Activated CD4-positive, alpha-beta T cell treated with anti-CD3 and anti-CD28 coated beads, Interleukin-2, amount 10 ng/mL, durations not matched to agents 7 days and 5 days (primary cell): ENCODE measurements at regions not wholly inside any gene's neighbourhood (a gene's known extent, or its start where the extent isn't known, plus 50 kb on each side); places are given as distances from the start of the nearest gene placed in this dataset.
"Not testable (repeated sequence)": the region's sequence is repeated elsewhere in the genome, so short reads cannot be mapped to it uniquely, and the experiment has no call there.

Experiments
- CTCF ChIA-PET: fragments of 350-600 bp; sonication (Branson Sonifier 250); formaldehyde crosslinking; loops from one replicate; lab custom pipeline; 2021; ENCODE audit warnings: antibody characterized with exemption; lab: Charles Lee
- POLR2A ChIA-PET: fragments of 350-600 bp; sonication (Branson Sonifier 250); formaldehyde crosslinking; loops from one replicate; lab custom pipeline; 2021; ENCODE audit warnings: antibody characterized with exemption; lab: Charles Lee
- DNase-seq: peaks from one replicate; pipeline ENCODE4 v3.0.0-alpha.2; 2020
- H3K27ac Mint-ChIP-seq: one replicate; pipeline ENCODE4 v1.8.0; 2021; ENCODE audit warnings: mild to moderate bottlenecking, moderate library complexity, mixed read lengths
- H3K27me3 Mint-ChIP-seq: one replicate; pipeline ENCODE4 v1.8.0; 2021; ENCODE audit warnings: mixed read lengths
- H3K36me3 Mint-ChIP-seq: one replicate; pipeline ENCODE4 v1.8.0; 2021; ENCODE audit warnings: low read depth, mixed read lengths
- H3K4me1 Mint-ChIP-seq: one replicate; pipeline ENCODE4 v1.8.0; 2021; ENCODE audit warnings: mixed read lengths
- H3K4me3 Mint-ChIP-seq: one replicate; pipeline ENCODE4 v1.8.0; 2021; ENCODE audit warnings: mild to moderate bottlenecking, moderate library complexity, mixed read lengths
- H3K9me3 Mint-ChIP-seq: one replicate; pipeline ENCODE4 v1.8.0; 2021; ENCODE audit warnings: mixed read lengths

DNA sequence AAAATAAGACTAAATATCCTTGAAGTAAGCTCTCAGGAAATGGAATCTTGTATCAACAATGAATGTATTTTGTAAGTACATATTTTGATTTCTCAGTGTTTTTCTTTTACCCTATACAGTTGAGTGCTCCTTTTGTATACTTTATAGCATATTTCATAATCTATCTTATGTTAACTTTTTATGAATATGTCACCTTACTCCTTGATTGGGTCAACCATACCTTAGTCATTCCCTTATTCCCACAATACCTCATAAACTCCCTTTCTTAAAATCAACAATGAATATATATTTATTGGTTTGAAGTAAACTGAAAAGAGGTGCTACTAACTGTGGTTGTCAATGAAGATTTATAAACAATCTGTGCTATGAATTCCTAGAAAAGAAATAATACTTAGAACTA lies 686.2 kb downstream of the METTL15 start:
- CTCF ChIA-PET: no interaction called here
- H3K4me1 Mint-ChIP-seq: no peaks in the 10 kb centered on the region
- H3K27ac Mint-ChIP-seq: no peak overlapping the region
- no peaks in the 10 kb centered on the region for H3K27me3 Mint-ChIP-seq
- POLR2A ChIA-PET: no interaction called here
- DNase-seq: no peak
- H3K36me3 Mint-ChIP-seq: no peaks in the 10 kb centered on the region
- H3K4me3 Mint-ChIP-seq: no peak overlapping the region
- peaks cover 12% of the 10 kb centered on the region for H3K9me3 Mint-ChIP-seq

DNA sequence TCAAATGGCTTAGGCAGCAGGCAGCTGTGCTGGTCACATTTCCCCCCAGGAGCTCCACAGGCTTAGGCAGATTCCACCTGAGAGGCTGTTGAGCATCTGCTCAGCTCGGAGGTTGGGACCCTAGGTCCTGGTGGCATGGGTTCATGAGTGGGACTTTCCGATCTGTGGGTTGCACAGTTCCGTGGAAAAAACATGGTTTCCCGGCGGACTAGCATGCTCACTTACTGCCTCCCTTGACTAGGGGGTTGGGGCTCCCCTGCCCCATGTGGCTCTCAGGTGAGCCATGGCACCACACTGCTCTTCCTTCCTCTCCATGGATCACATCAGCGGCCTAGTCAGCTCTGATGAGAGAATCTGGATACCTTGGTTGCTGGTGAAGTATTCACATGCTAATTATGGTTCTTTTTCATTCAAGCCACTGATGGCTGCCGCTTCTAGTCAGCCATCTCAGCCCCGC lies 685.1 kb downstream of the METTL15 start:
- peaks cover 12% of the 10 kb centered on the region for H3K9me3 Mint-ChIP-seq
- no peak overlapping the region for H3K4me3 Mint-ChIP-seq
- H3K36me3 Mint-ChIP-seq: no peaks in the 10 kb centered on the region
- ChIA-PET POLR2A (no interaction called here), CTCF (no interaction called here)
- no peaks in the 10 kb centered on the region for H3K4me1 Mint-ChIP-seq
- DNase-seq: no peak
- no peaks in the 10 kb centered on the region for H3K27me3 Mint-ChIP-seq
- H3K27ac Mint-ChIP-seq: no peak overlapping the region

DNA sequence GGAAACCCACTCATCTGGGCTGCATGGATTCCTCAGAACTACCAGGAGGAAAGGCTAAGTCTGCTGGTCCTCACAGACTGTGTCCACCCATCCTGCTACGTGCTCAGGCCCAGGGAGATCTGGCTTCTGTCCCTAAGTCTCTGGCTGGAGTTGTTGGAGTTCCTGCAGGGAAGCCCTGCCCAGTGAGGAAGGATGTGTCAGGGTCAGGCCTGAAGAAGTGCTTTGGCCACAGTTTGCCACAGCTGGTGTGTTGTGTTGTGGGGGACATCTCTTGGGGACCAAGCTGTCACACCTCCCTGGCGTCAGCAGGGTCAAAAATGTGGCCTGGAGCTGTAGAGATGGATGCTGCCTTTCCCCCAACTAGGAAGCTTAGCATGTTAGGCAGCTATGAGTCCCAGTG lies 684.7 kb downstream of the METTL15 start:
- DNase-seq: no peak
- no peak overlapping the region for H3K27ac Mint-ChIP-seq
- ChIA-PET POLR2A (no interaction called here), CTCF (no interaction called here)
- no peaks in the 10 kb centered on the region for H3K27me3 Mint-ChIP-seq
- H3K4me1 Mint-ChIP-seq: no peaks in the 10 kb centered on the region
- peaks cover 12% of the 10 kb centered on the region for H3K9me3 Mint-ChIP-seq
- H3K4me3 Mint-ChIP-seq: no peak overlapping the region
- H3K36me3 Mint-ChIP-seq: no peaks in the 10 kb centered on the region

DNA sequence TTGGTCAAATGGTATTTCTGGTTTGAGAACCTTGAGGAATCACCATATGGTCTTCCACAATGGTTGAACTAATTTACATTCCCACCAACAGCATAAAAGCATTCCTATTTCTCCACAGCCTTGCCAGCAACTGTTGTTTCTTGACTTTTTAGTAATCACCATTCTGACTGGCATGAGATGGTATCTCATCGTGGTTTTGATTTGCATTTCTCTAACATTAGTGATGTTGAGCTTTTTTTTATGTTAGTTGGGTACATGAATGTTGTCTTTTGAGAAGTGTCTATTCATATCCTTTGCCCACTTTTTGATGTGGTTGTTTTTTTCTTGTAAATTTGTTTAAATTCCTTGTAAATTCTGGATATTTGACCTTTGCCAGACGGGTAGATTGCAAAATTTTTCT lies 679.7 kb downstream of the METTL15 start:
- peaks cover 12% of the 10 kb centered on the region for H3K9me3 Mint-ChIP-seq
- H3K27ac Mint-ChIP-seq, POLR2A ChIA-PET, H3K4me3 Mint-ChIP-seq, CTCF ChIA-PET, H3K4me1 Mint-ChIP-seq, DNase-seq, H3K27me3 Mint-ChIP-seq, H3K36me3 Mint-ChIP-seq: not testable (repeated sequence)

DNA sequence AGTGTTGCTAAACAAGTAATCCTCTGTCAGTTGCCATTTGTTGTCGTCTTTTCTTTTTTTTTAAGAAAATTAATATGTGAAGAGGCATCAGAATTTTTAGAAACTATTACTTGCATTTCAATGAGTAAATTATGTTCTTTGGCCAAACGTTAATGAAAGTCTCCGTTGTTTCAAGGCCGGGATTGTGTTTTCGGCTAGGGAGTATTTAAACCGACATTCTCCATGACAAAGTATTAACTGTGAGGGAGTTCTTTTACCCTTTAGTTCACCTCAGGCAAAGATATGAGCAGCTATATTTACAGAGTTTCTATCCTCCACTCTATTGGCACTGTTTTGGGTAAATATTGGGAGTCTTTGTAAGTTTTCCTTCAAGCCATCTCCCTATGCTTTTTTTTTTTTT lies 668.9 kb downstream of the METTL15 start:
- Mint-ChIP-seq H3K36me3 (no peaks in the 10 kb centered on the region), H3K9me3 (peaks cover 13% of the 10 kb centered on the region), H3K27me3 (no peaks in the 10 kb centered on the region), H3K4me1 (no peaks in the 10 kb centered on the region), H3K4me3 (no peak overlapping the region), H3K27ac (no peak overlapping the region)
- ChIA-PET CTCF (interaction anchor here (0.9 kb wide), 1 partner anchor 53 kb away, joined by 3 read pairs; no protein-coding TSS in a partner anchor), POLR2A (no interaction called here)
- DNase-seq: no peak

DNA sequence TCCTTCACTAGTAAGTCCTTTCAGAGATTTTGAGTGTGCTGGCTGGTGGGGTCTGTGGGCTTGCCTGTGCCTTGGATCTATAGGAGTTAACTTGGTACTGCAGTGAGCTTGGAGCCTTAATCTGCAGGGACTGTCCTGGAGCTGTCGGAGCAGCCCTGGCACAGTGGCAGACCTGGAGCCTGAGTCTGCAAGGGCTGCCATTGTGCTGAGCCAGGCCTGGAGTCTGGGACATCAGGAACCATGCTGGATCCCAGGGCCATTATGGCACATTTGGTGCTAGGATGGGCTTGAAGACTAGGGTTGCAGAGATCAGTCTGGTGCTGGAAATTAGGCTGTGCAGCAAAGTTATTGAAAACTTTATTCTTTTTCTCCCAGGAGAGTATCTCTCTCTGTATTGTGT lies 665.4 kb downstream of the METTL15 start:
- CTCF ChIA-PET: no interaction called here
- H3K27ac Mint-ChIP-seq: no peak overlapping the region
- H3K27me3 Mint-ChIP-seq: no peaks in the 10 kb centered on the region
- DNase-seq: no peak
- H3K36me3 Mint-ChIP-seq: no peaks in the 10 kb centered on the region
- H3K9me3 Mint-ChIP-seq: peaks cover 9% of the 10 kb centered on the region
- POLR2A ChIA-PET: no interaction called here
- no peak overlapping the region for H3K4me3 Mint-ChIP-seq
- H3K4me1 Mint-ChIP-seq: no peaks in the 10 kb centered on the region

DNA sequence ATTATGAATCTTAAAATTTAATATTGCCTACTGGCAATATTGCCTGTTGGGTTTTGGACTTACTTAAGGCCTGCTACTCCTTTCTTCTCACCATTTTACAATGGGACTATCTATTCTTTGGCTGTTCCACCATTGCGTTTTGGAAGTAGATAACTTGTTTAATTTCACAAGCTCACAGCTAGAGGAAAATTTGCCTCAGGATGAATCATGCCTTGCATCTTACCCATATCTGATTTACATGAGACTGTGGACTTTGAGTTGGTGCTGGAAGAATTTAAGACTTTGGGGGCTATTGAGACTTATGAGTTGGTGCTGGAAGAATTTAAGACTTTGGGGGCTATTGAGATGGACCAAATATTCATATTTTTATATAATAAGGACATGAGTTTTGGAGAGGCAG lies 662.6 kb downstream of the METTL15 start:
- H3K9me3 Mint-ChIP-seq: peaks cover 10% of the 10 kb centered on the region
- H3K4me1 Mint-ChIP-seq: no peaks in the 10 kb centered on the region
- ChIA-PET POLR2A (no interaction called here), CTCF (no interaction called here)
- H3K27ac Mint-ChIP-seq: no peak overlapping the region
- H3K36me3 Mint-ChIP-seq: no peaks in the 10 kb centered on the region
- no peak overlapping the region for H3K4me3 Mint-ChIP-seq
- no peaks in the 10 kb centered on the region for H3K27me3 Mint-ChIP-seq
- DNase-seq: no peak

DNA sequence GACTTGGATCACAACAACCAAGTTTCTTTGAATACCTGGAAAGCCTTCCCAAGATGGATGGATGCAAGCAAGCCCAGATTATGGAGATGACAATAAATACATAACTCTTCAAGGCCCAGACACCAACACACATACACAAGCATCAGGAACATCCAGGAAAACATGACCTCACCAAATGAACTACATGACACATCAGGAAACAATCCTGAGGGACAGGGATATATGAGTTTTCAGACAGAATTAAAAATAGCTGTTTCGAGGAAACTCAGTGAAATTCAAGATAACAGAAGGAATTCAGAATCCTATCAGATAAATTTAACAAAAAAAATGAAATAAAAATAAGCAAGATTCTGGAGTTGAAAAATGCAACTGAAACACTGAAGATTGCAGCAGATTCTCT lies 659.4 kb downstream of the METTL15 start:
- CTCF ChIA-PET: no interaction called here
- Mint-ChIP-seq H3K9me3 (peaks cover 3% of the 10 kb centered on the region), H3K4me3 (no peak overlapping the region), H3K36me3 (no peaks in the 10 kb centered on the region), H3K27ac (no peak overlapping the region), H3K4me1 (no peaks in the 10 kb centered on the region), H3K27me3 (no peaks in the 10 kb centered on the region)
- DNase-seq: no peak
- POLR2A ChIA-PET: no interaction called here

DNA sequence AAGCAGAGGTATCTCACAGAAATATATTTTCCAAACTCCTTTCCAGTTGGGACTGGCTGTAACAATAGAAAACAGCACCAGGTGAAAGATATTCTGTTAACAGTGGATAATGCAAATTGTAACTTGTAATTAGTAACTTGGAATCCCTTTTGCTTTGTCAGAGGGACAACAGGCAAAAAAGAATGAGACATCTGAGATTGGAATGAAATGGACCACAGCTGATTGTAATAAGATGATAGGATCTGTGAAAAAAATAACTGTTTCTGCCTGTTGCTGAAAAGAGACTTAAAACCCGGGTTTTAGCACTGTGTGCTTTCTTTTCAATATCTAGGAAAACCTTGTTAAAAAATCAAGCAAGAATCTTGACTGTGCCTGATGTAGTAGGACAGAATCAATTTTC lies 655.7 kb downstream of the METTL15 start:
- H3K9me3 Mint-ChIP-seq: peaks cover 6% of the 10 kb centered on the region
- no peaks in the 10 kb centered on the region for H3K4me1 Mint-ChIP-seq
- CTCF ChIA-PET: no interaction called here
- H3K36me3 Mint-ChIP-seq: no peaks in the 10 kb centered on the region
- POLR2A ChIA-PET: no interaction called here
- no peaks in the 10 kb centered on the region for H3K27me3 Mint-ChIP-seq
- H3K27ac Mint-ChIP-seq: no peak overlapping the region
- DNase-seq: no peak
- no peak overlapping the region for H3K4me3 Mint-ChIP-seq

DNA sequence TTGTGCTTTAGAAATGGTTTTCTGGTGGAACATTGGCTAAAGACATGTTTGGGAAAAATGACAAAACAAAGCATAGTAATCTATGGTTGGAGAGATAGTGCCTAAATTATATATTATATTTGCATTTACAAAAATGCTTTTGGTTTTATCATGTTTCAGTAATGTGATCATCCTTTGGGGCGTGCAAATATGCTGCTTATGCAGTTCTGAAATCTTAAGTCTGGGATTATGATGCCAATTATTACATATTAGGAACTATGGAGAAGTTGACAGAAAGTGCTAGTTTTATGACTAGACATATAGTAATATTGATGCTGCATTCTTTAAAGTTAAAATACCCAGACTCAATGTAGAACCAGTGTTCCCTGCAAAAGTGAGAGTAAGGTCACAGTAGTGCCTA lies 655.0 kb downstream of the METTL15 start:
- H3K27me3 Mint-ChIP-seq: no peaks in the 10 kb centered on the region
- CTCF ChIA-PET: no interaction called here
- H3K9me3 Mint-ChIP-seq: peaks cover 6% of the 10 kb centered on the region

DNA sequence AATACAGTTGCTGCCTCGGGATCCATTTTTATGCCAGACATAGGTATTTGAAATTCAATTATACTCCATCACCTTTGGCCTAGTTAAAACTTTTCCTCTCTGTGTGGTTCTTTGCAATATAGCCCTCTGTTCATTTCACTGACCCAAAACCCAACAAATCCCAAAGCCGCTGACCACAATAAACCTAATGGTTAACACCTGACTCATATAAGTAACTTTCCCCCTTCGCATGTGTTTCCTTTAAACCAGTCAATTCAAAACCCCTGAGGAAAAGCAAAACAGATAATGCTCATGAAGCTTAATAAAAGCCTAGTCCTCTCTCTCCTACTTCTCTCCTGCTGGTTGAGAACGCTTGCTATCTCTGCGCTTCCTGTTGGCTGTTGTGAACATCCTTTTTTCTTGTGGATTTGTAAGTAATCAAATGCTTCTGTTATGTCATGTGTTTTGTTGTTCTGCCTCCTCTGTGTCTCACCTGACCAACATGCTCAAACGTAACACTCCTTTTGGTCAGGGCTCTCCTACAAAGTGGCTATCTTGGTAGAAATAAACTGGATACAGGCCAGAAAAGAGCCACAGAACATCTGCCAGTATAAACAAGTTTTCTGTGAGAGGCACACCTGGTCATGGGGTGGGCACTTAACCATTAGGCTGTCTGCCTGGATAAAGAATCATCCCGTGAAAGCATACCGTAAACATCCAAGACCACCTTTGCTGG lies 652.6 kb downstream of the METTL15 start:
- Mint-ChIP-seq H3K4me1 (no peaks in the 10 kb centered on the region), H3K4me3 (no peak overlapping the region), H3K27ac (no peak overlapping the region), H3K9me3 (peaks cover 3% of the 10 kb centered on the region), H3K27me3 (no peaks in the 10 kb centered on the region), H3K36me3 (no peaks in the 10 kb centered on the region)
- POLR2A ChIA-PET: no interaction called here
- DNase-seq: no peak
- CTCF ChIA-PET: no interaction called here

More for the DNA sequence above, 655.0 kb downstream of the METTL15 start:
- Mint-ChIP-seq H3K36me3 (no peaks in the 10 kb centered on the region), H3K27ac (no peak overlapping the region), H3K4me3 (no peak overlapping the region), H3K4me1 (no peaks in the 10 kb centered on the region)
- no peak for DNase-seq
- POLR2A ChIA-PET: no interaction called here

DNA sequence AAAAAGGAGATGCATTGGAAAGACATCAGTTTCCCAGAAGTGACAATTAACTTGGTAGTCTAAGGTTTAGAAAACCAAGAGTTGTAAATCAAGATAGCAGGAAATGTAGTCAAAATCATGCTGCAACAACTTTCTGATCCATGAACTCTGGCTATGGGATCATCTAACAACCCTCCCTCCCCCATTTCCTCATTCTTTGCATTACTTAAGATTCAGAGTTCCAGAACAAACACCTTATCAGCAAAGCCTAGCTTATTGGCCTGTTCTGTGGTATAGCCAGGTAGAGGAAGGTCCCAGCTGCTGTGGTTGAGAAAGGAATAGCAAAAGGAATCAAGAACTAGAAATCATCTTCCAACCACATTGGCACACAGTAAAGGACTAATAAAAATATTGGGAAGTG lies 651.1 kb downstream of the METTL15 start:
- H3K27me3 Mint-ChIP-seq: no peaks in the 10 kb centered on the region
- no peak overlapping the region for H3K27ac Mint-ChIP-seq
- ChIA-PET CTCF (interaction anchor here (0.6 kb wide), 1 partner anchor 690 kb away, joined by 3 read pairs; no protein-coding TSS in a partner anchor), POLR2A (no interaction called here)
- peaks cover 3% of the 10 kb centered on the region for H3K9me3 Mint-ChIP-seq
- no peaks in the 10 kb centered on the region for H3K4me1 Mint-ChIP-seq
- no peak overlapping the region for H3K4me3 Mint-ChIP-seq
- DNase-seq: no peak
- no peaks in the 10 kb centered on the region for H3K36me3 Mint-ChIP-seq

DNA sequence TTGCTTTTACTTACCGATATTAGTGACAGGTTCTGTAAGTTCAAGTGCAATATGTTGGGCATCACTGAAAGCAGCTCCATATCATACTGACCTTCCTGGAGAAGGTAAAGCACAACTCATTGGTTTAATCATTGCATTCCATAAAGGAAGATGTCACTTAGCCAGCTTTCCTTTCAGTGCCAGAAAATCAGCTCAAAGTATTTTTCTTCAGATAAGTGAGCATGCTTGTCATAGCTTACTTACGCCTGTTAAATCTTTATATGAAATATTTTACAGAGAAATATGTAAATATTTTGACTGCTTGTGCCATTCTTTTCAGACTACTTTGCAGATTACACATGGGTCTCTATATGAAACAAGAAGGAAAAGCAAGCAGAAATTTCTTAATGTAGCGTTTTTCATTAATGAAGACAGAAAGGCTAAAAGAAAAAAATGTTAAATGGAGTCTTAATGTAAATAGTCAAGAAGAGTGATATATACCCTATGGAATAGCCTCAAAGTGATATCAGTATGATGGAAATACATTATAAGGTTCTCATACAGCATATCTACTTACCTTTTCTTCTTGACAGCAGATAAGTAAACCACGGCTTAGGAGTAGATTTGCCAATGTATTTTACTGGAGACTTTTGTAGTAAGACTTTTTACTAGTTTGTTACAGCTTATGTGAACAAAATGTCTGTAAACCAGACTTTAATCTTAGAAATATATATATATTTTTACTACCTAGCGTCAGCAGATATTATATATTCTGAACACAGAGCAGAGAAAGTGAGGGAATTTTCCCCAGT lies 649.7 kb downstream of the METTL15 start:
- Mint-ChIP-seq H3K4me1 (no peaks in the 10 kb centered on the region), H3K9me3 (peaks cover 6% of the 10 kb centered on the region), H3K27me3 (no peaks in the 10 kb centered on the region), H3K36me3 (no peaks in the 10 kb centered on the region), H3K4me3 (no peak overlapping the region), H3K27ac (no peak overlapping the region)
- DNase-seq: no peak
- ChIA-PET CTCF (no interaction called here), POLR2A (no interaction called here)
